Lower leg skin (tissue), 3 donors: ENCODE measurements at regions not wholly inside any gene's neighbourhood (a gene's known extent, or its start where the extent isn't known, plus 50 kb on each side); places are given as distances from the start of the nearest gene placed in this dataset.
"Not testable (repeated sequence)": the region's sequence is repeated elsewhere in the genome, so short reads cannot be mapped to it uniquely, and the experiment has no call there.

Source experiments
- CTCF ChIP-seq, 3 donors: fragments of 450-650 bp; IDR thresholded peaks; one replicate each; pipeline ENCODE4 v1.5.1; 2016; ENCODE audit warnings: antibody characterized with exemption in 3 of 3, mild to moderate bottlenecking in 3 of 3, moderate library complexity in 2 of 3
- POLR2A ChIP-seq, 2 donors: fragments of 450-650 bp; IDR thresholded peaks; one replicate each; pipeline ENCODE4 v1.6.1; 2016 to 2017; ENCODE audit warnings: antibody characterized with exemption in 2 of 2, mild to moderate bottlenecking in 1 of 2, moderate library complexity in 1 of 2

- not testable (repeated sequence) for TF ChIP-seq CTCF, POLR2A (IDR thresholded peaks at IDR 0.05)
Observed at GRCh38 chr17:27365329-27365945, 71.5 kb downstream of the WSB1 start.
